Osteocyte (in vitro differentiated cells): ENCODE measurements at regions not wholly inside any gene's neighbourhood (a gene's known extent, or its start where the extent isn't known, plus 50 kb on each side); places are given as distances from the start of the nearest gene placed in this dataset.

Experiments
- DNase-seq: peaks from one replicate; pipeline ENCODE4 v3.0.0; 2021; ENCODE audit warnings: mixed read lengths; ENCODE audit not compliant: unreplicated experiment; ENCODE audit errors: extremely low spot score
- H3K27ac Mint-ChIP-seq: one replicate; pipeline ENCODE4 v1.8.0; 2021; ENCODE audit warnings: mild to moderate bottlenecking, mixed read lengths; ENCODE audit not compliant: unreplicated experiment
- H3K27me3 Mint-ChIP-seq: one replicate; pipeline ENCODE4 v1.8.0; 2021; ENCODE audit warnings: mixed read lengths; ENCODE audit not compliant: unreplicated experiment
- H3K36me3 Mint-ChIP-seq: one replicate; pipeline ENCODE4 v1.8.0; 2021; ENCODE audit warnings: mixed read lengths; ENCODE audit not compliant: unreplicated experiment
- H3K4me1 Mint-ChIP-seq: one replicate; pipeline ENCODE4 v1.8.0; 2021; ENCODE audit warnings: mixed read lengths; ENCODE audit not compliant: unreplicated experiment
- H3K4me3 Mint-ChIP-seq: one replicate; pipeline ENCODE4 v1.8.0; 2021; ENCODE audit warnings: mild to moderate bottlenecking, moderate library complexity, mixed read lengths; ENCODE audit not compliant: unreplicated experiment
- H3K9me3 Mint-ChIP-seq: one replicate; pipeline ENCODE4 v1.8.0; 2021; ENCODE audit warnings: mixed read lengths; ENCODE audit not compliant: unreplicated experiment
- CTCF ChIP-seq: fragments of 200-600 bp; sonication (generic); IDR thresholded peaks from 2 replicates; pipeline ENCODE4 v1.5.0; 2021; ENCODE audit warnings: antibody characterized with exemption, mild to moderate bottlenecking, moderate library complexity

DNA sequence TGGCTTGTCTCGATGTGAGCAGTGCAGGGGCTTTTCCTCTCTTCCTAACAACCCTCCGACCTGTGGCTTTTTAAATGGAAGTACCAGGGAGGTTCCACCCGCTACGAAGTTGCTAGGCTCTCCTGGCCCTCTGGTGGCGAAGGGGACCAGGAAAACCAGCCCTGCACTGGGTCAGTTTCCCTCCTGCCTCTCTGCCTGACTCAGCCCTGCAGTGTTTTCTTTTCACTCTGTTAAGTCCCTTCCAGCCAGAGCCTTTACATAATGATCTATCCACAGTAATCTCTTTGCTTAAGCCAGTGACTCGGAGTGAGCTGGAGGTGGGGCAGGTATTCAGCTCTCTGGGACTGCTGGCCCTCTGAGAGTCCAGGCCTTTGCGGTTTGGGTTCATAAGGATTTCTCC, 331.3 kb upstream of the EEF2KMT start:
- Mint-ChIP-seq H3K27me3 (no peaks in the 10 kb centered on the region), H3K27ac (no peak overlapping the region), H3K36me3 (no peaks in the 10 kb centered on the region), H3K4me1 (no peaks in the 10 kb centered on the region), H3K4me3 (no peak overlapping the region), H3K9me3 (no peaks in the 10 kb centered on the region)
- DNase-seq, result no peak
- no peak for TF ChIP-seq CTCF

DNA sequence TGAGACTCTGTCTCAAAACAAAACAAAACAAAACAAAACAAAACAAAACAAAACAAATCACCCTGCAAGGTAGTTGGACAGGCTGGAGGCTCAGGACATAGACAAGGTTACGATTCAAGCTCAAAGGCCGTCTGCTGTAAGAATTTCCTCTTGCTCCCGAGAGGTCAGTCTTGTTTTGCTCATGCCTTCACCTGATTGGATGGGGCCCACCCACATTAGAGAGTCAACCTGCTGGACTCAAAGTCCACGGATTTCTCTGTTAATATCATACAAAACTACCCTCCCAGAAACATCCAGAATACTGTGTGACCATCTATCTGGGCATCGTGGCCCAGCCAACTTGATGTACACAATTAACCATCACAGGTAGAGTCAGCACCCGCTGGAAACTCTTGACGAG, 330.0 kb upstream of the EEF2KMT start:
- TF ChIP-seq CTCF, result no peak

DNA sequence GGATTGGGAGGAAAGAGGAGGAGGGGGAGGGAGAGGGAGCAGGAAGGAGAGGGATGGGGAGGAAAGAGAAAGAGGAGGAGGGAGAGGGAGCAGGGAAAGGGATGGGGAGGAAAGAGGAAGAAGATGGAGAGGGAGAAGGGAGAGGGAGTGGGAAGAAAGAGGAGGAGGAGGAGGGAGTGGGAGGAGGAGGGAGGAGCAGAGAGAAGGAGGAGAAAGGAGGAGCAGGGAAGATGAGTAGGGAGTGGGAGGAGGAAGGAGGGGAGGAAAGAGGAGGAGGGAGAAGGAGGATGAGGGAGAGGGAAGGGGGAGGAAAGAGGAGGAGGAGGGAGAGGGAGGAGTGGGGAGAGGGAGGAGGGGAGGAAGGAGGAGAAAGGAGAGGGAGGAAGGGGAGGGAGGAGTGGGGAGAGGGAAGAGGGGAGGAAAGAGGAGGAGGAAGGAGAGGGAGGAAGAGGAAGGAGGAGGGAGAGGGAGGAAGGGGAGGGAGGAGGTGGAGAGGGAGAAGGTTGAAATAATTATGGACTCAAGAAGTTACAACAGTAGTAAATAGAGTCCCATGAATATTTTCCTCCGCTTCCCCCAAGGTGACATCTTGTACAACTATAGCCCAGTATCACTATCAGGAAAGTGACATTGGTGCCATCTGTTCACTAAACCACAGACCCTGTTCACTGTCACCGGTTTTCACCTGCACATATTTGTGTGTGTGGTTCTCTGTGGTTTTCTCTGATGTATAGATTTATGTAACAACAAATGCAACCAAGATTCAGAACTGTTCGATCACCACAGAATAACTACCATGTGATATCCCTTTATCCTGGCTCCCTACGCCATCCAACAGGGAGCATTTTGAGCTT, 325.3 kb upstream of the EEF2KMT start:
- no peak for DNase-seq
- TF ChIP-seq CTCF, result no peak
- H3K27me3 Mint-ChIP-seq, result no peaks in the 10 kb centered on the region
- no peaks in the 10 kb centered on the region for H3K4me1 Mint-ChIP-seq
- H3K27ac Mint-ChIP-seq, result no peak overlapping the region
- H3K9me3 Mint-ChIP-seq, result peaks cover 14% of the 10 kb centered on the region
- H3K36me3 Mint-ChIP-seq, result no peaks in the 10 kb centered on the region
- no peak overlapping the region for H3K4me3 Mint-ChIP-seq

More for the DNA sequence above, 330.0 kb upstream of the EEF2KMT start:
- DNase-seq, result no peak
- Mint-ChIP-seq H3K4me3 (no peak overlapping the region), H3K27me3 (no peaks in the 10 kb centered on the region), H3K27ac (no peak overlapping the region), H3K4me1 (no peaks in the 10 kb centered on the region), H3K36me3 (no peaks in the 10 kb centered on the region), H3K9me3 (no peaks in the 10 kb centered on the region)

GRCh38 chr16:5422047-5422446, 324.5 kb upstream of the EEF2KMT start:
- DNase-seq, result no peak
- no peaks in the 10 kb centered on the region for H3K4me1 Mint-ChIP-seq
- no peaks in the 10 kb centered on the region for H3K36me3 Mint-ChIP-seq
- no peak overlapping the region for H3K4me3 Mint-ChIP-seq
- TF ChIP-seq CTCF, result no peak
- H3K27me3 Mint-ChIP-seq, result no peaks in the 10 kb centered on the region
- H3K9me3 Mint-ChIP-seq, result peaks cover 19% of the 10 kb centered on the region
- H3K27ac Mint-ChIP-seq, result no peak overlapping the region

GRCh38 chr16:5416013-5416412, 318.4 kb upstream of the EEF2KMT start:
- DNase-seq, result no peak
- no peaks in the 10 kb centered on the region for H3K4me1 Mint-ChIP-seq
- H3K4me3 Mint-ChIP-seq, result no peak overlapping the region
- H3K36me3 Mint-ChIP-seq, result no peaks in the 10 kb centered on the region
- H3K27me3 Mint-ChIP-seq, result no peaks in the 10 kb centered on the region
- no peak for TF ChIP-seq CTCF
- peaks cover 50% of the 10 kb centered on the region for H3K9me3 Mint-ChIP-seq
- no peak overlapping the region for H3K27ac Mint-ChIP-seq
